ENCODE measurements at regions not wholly inside any gene's neighbourhood (a gene's known extent, or its start where the extent isn't known, plus 50 kb on each side); places are given as distances from the start of the nearest gene placed in this dataset.

GRCh38 chrX:39442332-39442731 is 641.1 kb downstream of the MID1IP1 start:
- no peak for DNase-seq (ENCODE audit: low read depth)

- no peak for DNase-seq (ENCODE audit: low read depth)
Measured at GRCh38 chrX:39443240-39443639, 642.0 kb downstream of the MID1IP1 start.

- DNase-seq (ENCODE audit: low read depth), result no peak
Measured at GRCh38 chrX:39445336-39445735, 644.1 kb downstream of the MID1IP1 start.

GRCh38 chrX:39449352-39449751 is 648.1 kb downstream of the MID1IP1 start:
- DNase-seq (ENCODE audit: low read depth), result no peak

- DNase-seq (ENCODE audit: low read depth), result no peak
Measured at GRCh38 chrX:39450234-39450977, 647.4 kb downstream of the BCOR start.

GRCh38 chrX:39451046-39451445 is 646.7 kb downstream of the BCOR start:
- no peak for DNase-seq (ENCODE audit: low read depth)

- no peak for DNase-seq (ENCODE audit: low read depth)
Measured at GRCh38 chrX:39452401-39452800, 645.4 kb downstream of the BCOR start.

- DNase-seq (ENCODE audit: low read depth), result no peak
Measured at GRCh38 chrX:39453889-39454621, 643.7 kb downstream of the BCOR start.

- DNase-seq (ENCODE audit: low read depth), result no peak
Measured at GRCh38 chrX:39456894-39457604, 640.7 kb downstream of the BCOR start.

- DNase-seq (ENCODE audit: low read depth), result no peak
Measured at GRCh38 chrX:39458779-39459178, 639.0 kb downstream of the BCOR start.

- DNase-seq (ENCODE audit: low read depth), result no peak
Measured at GRCh38 chrX:39459204-39459603, 638.6 kb downstream of the BCOR start.

- DNase-seq (ENCODE audit: low read depth), result no peak
Measured at GRCh38 chrX:39459952-39460351, 637.8 kb downstream of the BCOR start.

GRCh38 chrX:39460499-39460898 is 637.3 kb downstream of the BCOR start:
- DNase-seq (ENCODE audit: low read depth), result no peak

- DNase-seq (ENCODE audit: low read depth), result no peak
Measured at GRCh38 chrX:39462835-39463234, 634.9 kb downstream of the BCOR start.

GRCh38 chrX:39464253-39464652 is 633.5 kb downstream of the BCOR start:
- DNase-seq (ENCODE audit: low read depth), result no peak

GRCh38 chrX:39465467-39465866 is 632.3 kb downstream of the BCOR start:
- DNase-seq (ENCODE audit: low read depth), result no peak

- DNase-seq (ENCODE audit: low read depth), result no peak
Measured at GRCh38 chrX:39465906-39466305, 631.9 kb downstream of the BCOR start.

- no peak for DNase-seq (ENCODE audit: low read depth)
Measured at GRCh38 chrX:39469126-39469525, 628.6 kb downstream of the BCOR start.

- no peak for DNase-seq (ENCODE audit: low read depth)
Measured at GRCh38 chrX:39470588-39471407, 627.0 kb downstream of the BCOR start.

- DNase-seq (ENCODE audit: low read depth), result no peak
Measured at GRCh38 chrX:39472161-39472560, 625.6 kb downstream of the BCOR start.

GRCh38 chrX:39473812-39474211 is 623.9 kb downstream of the BCOR start:
- no peak for DNase-seq (ENCODE audit: low read depth)

- DNase-seq (ENCODE audit: low read depth), result no peak
Measured at GRCh38 chrX:39475372-39475771, 622.4 kb downstream of the BCOR start.
